GM18873 (cell line): ENCODE measurements at regions not wholly inside any gene's neighbourhood (a gene's known extent, or its start where the extent isn't known, plus 50 kb on each side); places are given as distances from the start of the nearest gene placed in this dataset.
"Not testable (repeated sequence)": the region's sequence is repeated elsewhere in the genome, so short reads cannot be mapped to it uniquely, and the experiment has no call there.

Source experiments
- ATAC-seq: cut with Tn5 transposase; IDR thresholded peaks from one replicate; pipeline ENCODE4 v1.9.1; 2021; ENCODE audit warnings: mild to moderate bottlenecking, moderate library complexity, moderate number of reproducible peaks; ENCODE audit not compliant: unreplicated experiment, low FRiP score

GRCh38 chr1:25134801-25135461 is 97.4 kb downstream of the SYF2 start:
- ATAC-seq = no peak

GRCh38 chr1:25134307-25134706 is 98.0 kb downstream of the SYF2 start:
- ATAC-seq = no peak

DNA sequence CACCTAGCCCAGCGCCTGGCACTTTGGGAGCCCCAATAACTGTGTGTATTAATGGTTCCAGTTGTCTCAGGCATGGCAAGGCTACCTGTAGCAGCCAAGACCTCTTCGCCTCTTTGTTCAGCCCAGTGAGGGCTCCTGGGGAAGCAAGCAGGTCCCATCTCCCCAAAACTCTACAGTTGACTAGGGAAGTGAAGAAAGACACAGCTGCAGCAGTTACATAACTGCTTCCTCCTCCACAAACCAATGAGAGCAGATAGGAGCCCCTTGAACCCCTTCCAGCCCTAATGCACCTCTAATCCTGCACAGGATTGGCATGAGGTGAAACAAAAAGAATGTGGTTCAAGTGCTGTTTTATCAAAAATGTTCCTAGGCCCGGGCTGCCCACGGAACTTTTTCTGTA is 100.5 kb downstream of the SYF2 start:
- no peak for ATAC-seq

- ATAC-seq = no peak
These were observed 101.4 kb downstream of the SYF2 start for GRCh38 chr1:25130895-25131294.

GRCh38 chr1:25129380-25129779 is 102.9 kb downstream of the SYF2 start:
- ATAC-seq = no peak

DNA sequence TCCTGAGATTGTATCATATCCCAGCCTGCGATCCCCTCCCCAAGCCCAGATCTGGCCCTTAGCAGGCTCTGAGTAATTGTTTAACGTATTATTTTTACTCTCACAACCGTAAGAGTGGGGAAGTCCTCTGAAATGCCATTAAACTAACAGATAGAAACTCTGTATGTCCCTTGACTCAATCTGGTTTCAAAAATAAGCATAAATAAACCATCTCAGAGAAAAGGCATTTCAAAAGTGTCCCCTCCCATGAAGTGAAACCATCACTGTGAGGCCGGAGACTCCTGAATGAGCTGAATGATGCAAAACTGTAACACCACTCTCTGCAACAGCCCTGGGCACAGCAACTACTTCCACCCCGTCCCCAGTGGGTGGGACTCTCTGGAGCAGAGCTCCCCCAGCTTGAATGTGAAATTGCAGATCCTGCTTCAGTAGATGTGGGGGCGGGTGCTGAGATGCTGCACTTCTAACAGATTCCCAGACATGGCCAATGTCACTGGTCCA is 104.1 kb downstream of the SYF2 start:
- ATAC-seq = no peak

DNA sequence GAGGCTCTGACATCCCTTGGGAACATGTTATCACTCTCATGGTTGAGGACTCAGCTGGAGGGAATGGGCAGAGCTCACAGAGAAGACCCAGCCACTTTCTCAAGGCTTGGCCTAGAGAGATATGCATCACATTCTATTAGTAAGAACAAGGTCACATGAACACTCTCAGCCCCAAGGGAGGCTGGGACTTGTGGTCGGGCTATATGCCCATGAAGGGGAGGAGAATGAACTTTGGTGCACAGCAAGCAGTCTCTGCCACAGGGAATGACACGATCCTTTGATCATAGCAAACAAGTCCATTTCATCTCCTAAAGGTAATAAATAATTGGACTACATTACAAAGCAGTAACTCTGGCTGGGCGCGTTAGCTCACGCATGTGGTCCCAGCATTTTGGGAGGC is 105.7 kb downstream of the SYF2 start:
- no peak for ATAC-seq

- no peak for ATAC-seq
These were observed 108.8 kb downstream of the SYF2 start for GRCh38 chr1:25123551-25123950.

GRCh38 chr1:25122747-25123146 is 109.6 kb downstream of the SYF2 start:
- no peak for ATAC-seq

GRCh38 chr1:25120281-25120680 is 112.0 kb downstream of the SYF2 start:
- ATAC-seq = no peak

DNA sequence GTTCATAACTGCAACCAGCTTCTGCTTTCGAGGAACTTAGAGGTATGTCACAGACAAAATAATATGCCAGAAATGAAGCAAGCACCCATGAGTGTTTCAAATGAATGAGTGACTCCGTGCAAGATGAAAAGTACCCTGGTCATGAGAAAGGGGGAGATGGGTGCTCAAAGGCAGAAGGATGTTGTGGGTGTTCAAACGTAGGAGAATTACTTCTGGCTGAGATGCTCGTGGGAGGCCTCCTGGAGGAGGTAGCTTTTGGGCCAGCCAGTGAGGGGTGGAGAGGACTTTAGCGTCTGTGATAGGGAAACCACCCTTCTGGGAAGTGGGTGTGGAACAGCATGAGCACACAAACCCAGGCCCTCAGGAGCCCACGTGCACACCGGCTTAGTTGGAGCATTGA is 113.8 kb downstream of the SYF2 start:
- no peak for ATAC-seq

GRCh38 chr1:25117233-25117823 is 115.0 kb downstream of the SYF2 start:
- no peak for ATAC-seq

DNA sequence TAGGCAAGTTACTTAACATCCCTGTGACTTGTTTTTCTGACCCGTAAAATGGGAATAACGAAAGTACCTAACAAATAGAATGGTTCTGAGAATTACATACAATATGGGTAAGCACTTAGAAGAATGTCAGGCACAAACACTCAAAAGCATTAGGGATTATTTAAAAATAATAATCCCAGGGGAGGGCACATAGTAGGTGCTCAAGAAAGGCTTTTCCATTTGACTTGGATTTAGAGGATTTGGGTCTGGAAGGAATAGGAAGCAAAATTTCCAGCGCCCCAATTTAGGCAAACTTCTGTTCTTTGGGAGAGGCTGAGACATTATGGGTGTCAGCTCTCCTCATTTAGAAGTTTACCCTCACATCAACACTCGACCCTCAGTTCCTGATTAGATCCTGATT is 115.5 kb downstream of the SYF2 start:
- no peak for ATAC-seq

- ATAC-seq = not testable (repeated sequence)
These were observed 116.2 kb downstream of the SYF2 start for GRCh38 chr1:25116117-25116516.

DNA sequence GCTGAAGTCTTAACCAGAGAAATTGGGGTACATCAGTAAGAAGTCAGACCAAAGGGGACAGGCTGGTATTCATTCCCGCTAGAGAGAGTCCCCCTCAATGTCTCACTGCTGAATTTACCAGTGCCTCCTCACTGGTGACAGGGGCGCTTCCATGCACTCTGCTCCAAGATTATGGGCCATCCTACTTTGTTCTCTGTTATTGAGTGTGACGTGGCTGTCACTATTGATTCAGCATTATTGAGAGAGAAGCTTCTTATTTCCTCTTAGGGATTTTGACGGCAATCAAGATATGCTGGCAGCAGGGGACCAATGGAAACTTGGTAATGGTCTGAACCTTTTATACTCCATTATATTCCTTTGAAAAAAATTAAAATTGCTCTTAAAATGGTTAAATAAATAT is 118.6 kb downstream of the SYF2 start:
- ATAC-seq = no peak

- no peak for ATAC-seq
These were observed 119.2 kb downstream of the SYF2 start for GRCh38 chr1:25113086-25113485.

- ATAC-seq = no peak
These were observed 119.9 kb downstream of the SYF2 start for GRCh38 chr1:25112400-25112799.

- no peak for ATAC-seq
These were observed 120.6 kb downstream of the SYF2 start for GRCh38 chr1:25111706-25112105.

DNA sequence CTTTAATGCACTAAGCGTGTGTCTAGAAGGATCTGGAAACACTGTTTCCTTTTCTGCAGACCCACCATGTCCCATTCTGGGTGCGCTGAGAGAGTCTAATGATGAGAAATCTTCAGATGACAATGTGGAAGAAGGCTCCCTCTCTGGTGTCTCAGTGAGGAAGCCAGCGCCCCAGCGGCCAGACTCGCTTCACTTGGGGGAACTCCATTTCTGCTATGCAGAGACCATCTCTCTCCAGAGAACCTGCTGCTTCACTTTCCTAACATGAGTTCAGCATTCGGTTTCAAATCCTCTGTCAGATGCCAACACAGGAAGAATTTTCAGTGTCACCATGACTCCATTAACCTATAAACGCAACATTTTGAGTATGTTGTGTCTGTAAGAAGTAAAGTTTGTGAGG is 121.8 kb downstream of the SYF2 start:
- no peak for ATAC-seq

DNA sequence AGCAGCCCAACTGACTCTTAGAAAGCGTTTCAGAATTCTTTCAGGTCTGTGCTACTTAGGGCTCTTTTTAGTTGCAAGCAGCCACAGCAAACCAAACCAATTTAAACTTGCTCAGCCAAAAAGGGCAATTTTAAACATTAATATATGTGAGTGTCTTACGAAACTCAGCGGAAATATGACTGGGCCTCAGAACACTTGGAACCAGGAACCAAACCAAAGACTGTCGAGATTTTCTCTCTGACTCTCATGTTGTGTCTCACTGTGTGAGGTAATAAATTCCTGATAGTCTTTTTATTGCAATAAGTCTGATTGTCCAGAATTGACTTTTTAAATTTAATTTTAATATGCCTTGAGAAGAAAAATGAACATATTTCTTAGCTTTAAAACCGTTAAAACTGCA is 122.3 kb downstream of the SYF2 start:
- no peak for ATAC-seq

- no peak for ATAC-seq
These were observed 122.8 kb downstream of the SYF2 start for GRCh38 chr1:25109531-25109951.

GRCh38 chr1:25107643-25108010 is 124.7 kb downstream of the SYF2 start:
- no peak for ATAC-seq
